Activated B cell treated with CpG ODN at 0.5 μM for 24 hours (primary cell): ENCODE measurements at regions not wholly inside any gene's neighbourhood (a gene's known extent, or its start where the extent isn't known, plus 50 kb on each side); places are given as distances from the start of the nearest gene placed in this dataset.

Source experiments
- ATAC-seq: fragments of 200-7000 bp; cut with Tn5 transposase; one replicate; pipeline ENCODE4 v1.10.0; 2021; ENCODE audit warnings: low read depth, mild to moderate bottlenecking, moderate library complexity
- CTCF ChIA-PET: fragments of 350-600 bp; sonication (Branson Sonifier 250); formaldehyde crosslinking; loops from one replicate; lab custom pipeline; 2021; ENCODE audit warnings: antibody characterized with exemption; lab: Charles Lee
- POLR2A ChIA-PET: fragments of 350-600 bp; sonication (Branson Sonifier 250); formaldehyde crosslinking; loops from one replicate; lab custom pipeline; 2021; ENCODE audit warnings: antibody characterized with exemption; lab: Charles Lee
- DNase-seq: peaks from one replicate; pipeline ENCODE4 v3.0.0; 2022
- H3K27ac Mint-ChIP-seq: one replicate; pipeline ENCODE4 v1.8.0; 2020; ENCODE audit warnings: mixed read lengths
- H3K27me3 Mint-ChIP-seq: one replicate; pipeline ENCODE4 v1.8.0; 2021; ENCODE audit warnings: mixed read lengths
- H3K36me3 Mint-ChIP-seq: one replicate; pipeline ENCODE4 v1.8.0; 2021; ENCODE audit warnings: low read depth, mixed read lengths
- H3K4me1 Mint-ChIP-seq: one replicate; pipeline ENCODE4 v1.8.0; 2021; ENCODE audit warnings: mixed read lengths
- H3K4me3 Mint-ChIP-seq: one replicate; pipeline ENCODE4 v1.8.0; 2020; ENCODE audit warnings: mild to moderate bottlenecking, mixed read lengths
- H3K9me3 Mint-ChIP-seq: one replicate; pipeline ENCODE4 v1.8.0; 2020; ENCODE audit warnings: mixed read lengths
- CTCF ChIP-seq: fragments of 200-600 bp; IDR thresholded peaks from one replicate; pipeline ENCODE4 v1.8.0; 2022; ENCODE audit warnings: antibody characterized with exemption, mild to moderate bottlenecking
- intact Hi-C: fragments of 100-400 bp; cut with micrococcal nuclease; formaldehyde crosslinking; loops from one replicate; pipeline ENCODE4 v1.15.1; 2024

GRCh38 chr10:130742941-130743675 is 568.4 kb downstream of the TCERG1L start:
- no peaks in the 10 kb centered on the region for H3K9me3 Mint-ChIP-seq
- no peak for TF ChIP-seq CTCF
- no peak for ATAC-seq
- no peaks in the 10 kb centered on the region for H3K36me3 Mint-ChIP-seq
- no peak overlapping the region for H3K27ac Mint-ChIP-seq
- intact Hi-C loops: no loop called here
- ChIA-PET CTCF (no interaction called here), POLR2A (no interaction called here)
- no peaks in the 10 kb centered on the region for H3K27me3 Mint-ChIP-seq
- no peak for DNase-seq
- H3K4me1 Mint-ChIP-seq: no peaks in the 10 kb centered on the region
- H3K4me3 Mint-ChIP-seq: no peak overlapping the region

- Mint-ChIP-seq H3K27me3 (no peaks in the 10 kb centered on the region), H3K27ac (no peak overlapping the region), H3K4me1 (no peaks in the 10 kb centered on the region), H3K9me3 (no peaks in the 10 kb centered on the region), H3K4me3 (no peak overlapping the region), H3K36me3 (no peaks in the 10 kb centered on the region)
- DNase-seq (no peak), ATAC-seq (no peak)
- TF ChIP-seq CTCF: no peak
- ChIA-PET CTCF (no interaction called here), POLR2A (no interaction called here)
- intact Hi-C loops: no loop called here
These were observed 567.7 kb downstream of the TCERG1L start for GRCh38 chr10:130743751-130744271.

GRCh38 chr10:130744631-130745030 is 566.9 kb downstream of the TCERG1L start:
- Mint-ChIP-seq H3K27ac (no peak overlapping the region), H3K4me1 (no peaks in the 10 kb centered on the region), H3K4me3 (no peak overlapping the region), H3K27me3 (no peaks in the 10 kb centered on the region), H3K36me3 (no peaks in the 10 kb centered on the region), H3K9me3 (no peaks in the 10 kb centered on the region)
- TF ChIP-seq CTCF: no peak
- ATAC-seq (no peak), DNase-seq (no peak)
- CTCF ChIA-PET: no interaction called here
- POLR2A ChIA-PET: no interaction called here
- intact Hi-C loops: no loop called here

GRCh38 chr10:130745251-130745650 is 566.3 kb downstream of the TCERG1L start:
- CTCF ChIA-PET: no interaction called here
- TF ChIP-seq CTCF: no peak
- no peaks in the 10 kb centered on the region for H3K4me1 Mint-ChIP-seq

GRCh38 chr10:130745821-130746220 is 565.7 kb downstream of the TCERG1L start:
- DNase-seq (no peak), ATAC-seq (no peak)
- ChIA-PET CTCF (no interaction called here), POLR2A (no interaction called here)
- H3K4me1 Mint-ChIP-seq: no peaks in the 10 kb centered on the region
- H3K27ac Mint-ChIP-seq: no peak overlapping the region
- H3K9me3 Mint-ChIP-seq: no peaks in the 10 kb centered on the region
- no peak overlapping the region for H3K4me3 Mint-ChIP-seq
- H3K27me3 Mint-ChIP-seq: no peaks in the 10 kb centered on the region
- no peak for TF ChIP-seq CTCF
- intact Hi-C loops: no loop called here
- no peaks in the 10 kb centered on the region for H3K36me3 Mint-ChIP-seq

More at GRCh38 chr10:130745251-130745650, 566.3 kb downstream of the TCERG1L start:
- Mint-ChIP-seq H3K27me3 (no peaks in the 10 kb centered on the region), H3K9me3 (no peaks in the 10 kb centered on the region), H3K27ac (no peak overlapping the region), H3K4me3 (no peak overlapping the region), H3K36me3 (no peaks in the 10 kb centered on the region)
- POLR2A ChIA-PET: no interaction called here
- intact Hi-C loops: no loop called here
- no peak for ATAC-seq
- DNase-seq: no peak
